ENCODE measurements at regions not wholly inside any gene's neighbourhood (a gene's known extent, or its start where the extent isn't known, plus 50 kb on each side); places are given as distances from the start of the nearest gene placed in this dataset.

GRCh38 chr9:22970434-22970975 is 523.9 kb downstream of the DMRTA1 start:
- Histone ChIP-seq H4K5ac (ENCODE audit: low read depth, low read length) (no peak overlapping the region), H4K8ac (ENCODE audit: low read depth in 2 of 2, low read length in 2 of 2) (no peak overlapping the region), H2BK15ac (ENCODE audit: low read depth, low read length) (no peak overlapping the region), H2BK120ac (ENCODE audit: low read depth, low read length) (no peak overlapping the region), H3K27me3 (ENCODE audit: control insufficient read depth, insufficient read depth, low read length) (no peaks in the 10 kb centered on the region), H3K4me2 (ENCODE audit: low read depth, low read length) (no peak overlapping the region), H3K9me3 (ENCODE audit: control insufficient read depth, insufficient read depth, low read length) (no peaks in the 10 kb centered on the region), H3K4ac (ENCODE audit: low read depth, low read length) (no peak overlapping the region), H3K36me3 (ENCODE audit: control insufficient read depth, insufficient read depth, low read length) (no peaks in the 10 kb centered on the region), H3K4me1 (ENCODE audit: control insufficient read depth, insufficient read depth, low read length) (no peaks in the 10 kb centered on the region), H3K23ac (ENCODE audit: low read depth, low read length) (no peak overlapping the region), H3K27ac (ENCODE audit: insufficient read depth, low read length) (no peak overlapping the region), H2BK5ac (ENCODE audit: low read depth, low read length, poor library complexity, severe bottlenecking) (no peak overlapping the region), H3K18ac (ENCODE audit: low read depth, low read length) (no peak overlapping the region), H2AFZ (replicated peaks; ENCODE audit: low read length, poor library complexity) (no peak overlapping the region), H2AK5ac (ENCODE audit: low read depth, low read length) (no peak overlapping the region), H3K79me1 (ENCODE audit: low read depth in 1 of 2, low read length in 2 of 2) (no peaks in the 10 kb centered on the region), H4K20me1 (ENCODE audit: insufficient read depth, low read length) (no peaks in the 10 kb centered on the region), H3K56ac (ENCODE audit: extremely low read depth, insufficient read depth, low read length) (no peak overlapping the region), H2BK20ac (ENCODE audit: low read depth, low read length) (no peak overlapping the region), H3K4me3 (ENCODE audit: insufficient read depth, low read depth, low read length) (no peak overlapping the region), H3K9ac (ENCODE audit: low read depth, low read length) (no peak overlapping the region), H4K91ac (ENCODE audit: insufficient read depth, low read depth, low read length) (no peak overlapping the region), H3K9me1 (ENCODE audit: insufficient read depth, low read length) (no peaks in the 10 kb centered on the region), H2AK9ac (replicated peaks; ENCODE audit: low read depth, low read length, poor library complexity) (no peak overlapping the region), H3K14ac (replicated peaks; ENCODE audit: low read depth, low read length) (no peak overlapping the region)
- ATAC-seq (ENCODE audit: low read depth) (no peak), DNase-seq (no peak)
- 28% methylated on average over 2 of the region's 7 CpGs; no CpG with 5 or more reads in 1 of the 2 experiments for WGBS, 2 experiments (ENCODE audit: extremely low coverage in 2 of 2, insufficient read length in 1 of 2)
- CTCF ChIA-PET: interaction anchor here (1.0 kb wide), 1 partner anchor 11 kb away, joined by 3 read pairs; no protein-coding TSS in a partner anchor
- intact Hi-C loops (cut with micrococcal nuclease): no loop called here
- in situ Hi-C loops (cut with MboI; ENCODE audit: low sequenced_read_pairs): no loop called here
- dilution Hi-C loops (cut with HindIII; ENCODE audit: low sequenced_read_pairs, unreplicated experiment): no loop called here
- no TSS peak for BruUV-seq (replicated peaks)
- no peak for TF ChIP-seq BHLHE40 (IDR thresholded peaks at IDR 0.05; ENCODE audit: low read depth, low read length)
- no peak for TF ChIP-seq MAFK (IDR thresholded peaks at IDR 0.05; ENCODE audit: low read depth, low read length)
- TF ChIP-seq NFE2L2 (IDR thresholded peaks at IDR 0.05; ENCODE audit: low read depth, low read length): no peak
- POLR2A ChIA-PET (ENCODE audit: unreplicated experiment): no interaction called here

Data from IMR-90 (cell line).